K562 (cell line): ENCODE measurements at regions not wholly inside any gene's neighbourhood (a gene's known extent, or its start where the extent isn't known, plus 50 kb on each side); places are given as distances from the start of the nearest gene placed in this dataset.

Experiments
- ADNP ChIP-seq: fragments of 200-800 bp; sonication (Bioruptor generic); IDR thresholded peaks from 2 replicates; pipeline ENCODE4 v1.6.1; 2016; ENCODE audit warnings: missing genetic modification characterization, missing compliant biosample characterization
- AFF1 ChIP-seq, 2 experiments: fragments of 450-650 bp; IDR thresholded peaks; 2 replicates each; pipeline ENCODE4 v1.6.1; 2018; ENCODE audit warnings: mild to moderate bottlenecking in 2 of 2, low read depth in 1 of 2; ENCODE audit not compliant: partially characterized antibody in 2 of 2
- E2F3 ChIP-seq: fragments of 250-450 bp; sonication (Bioruptor Pico); IDR thresholded peaks from 2 replicates; pipeline ENCODE4 v1.4.0; 2020; ENCODE audit warnings: mild to moderate bottlenecking
- HDAC3 ChIP-seq: fragments of 450-650 bp; IDR thresholded peaks from 2 replicates; pipeline ENCODE4 v1.6.1; 2018; ENCODE audit warnings: borderline replicate concordance, mild to moderate bottlenecking, moderate library complexity; ENCODE audit not compliant: partially characterized antibody
- NEUROD1 ChIP-seq: fragments of 150-350 bp; IDR thresholded peaks from 2 replicates; pipeline ENCODE4 v1.6.1; 2014; ENCODE audit warnings: borderline replicate concordance, low read length, low read depth; ENCODE audit not compliant: partially characterized antibody
- RAD51 ChIP-seq: fragments of 450-650 bp; IDR thresholded peaks from 2 replicates; pipeline ENCODE4 v1.7.1; 2016; ENCODE audit warnings: low read depth, mild to moderate bottlenecking, borderline replicate concordance
- RBM15 ChIP-seq: fragments of 200-400 bp; formaldehyde crosslinking; IDR thresholded peaks from 2 replicates; pipeline ENCODE4 v1.6.1; 2018; ENCODE audit warnings: mild to moderate bottlenecking, low read length, moderate library complexity; ENCODE audit not compliant: insufficient read depth
- SOX6 ChIP-seq: fragments of 450-650 bp; IDR thresholded peaks from 2 replicates; pipeline ENCODE4 v1.6.1; 2014; ENCODE audit warnings: mild to moderate bottlenecking
- TRIM25 ChIP-seq: fragments of 450-650 bp; IDR thresholded peaks from 2 replicates; pipeline ENCODE4 v1.7.0; 2016; ENCODE audit warnings: borderline replicate concordance
- USF1 ChIP-seq: sonication (generic); formaldehyde crosslinking; IDR thresholded peaks from 2 replicates; pipeline ENCODE4 v1.9.0; 2022; ENCODE audit warnings: mild to moderate bottlenecking, missing genetic modification reagents
- XRCC4 ChIP-seq: IDR thresholded peaks from one replicate; pipeline ENCODE4 v1.6.1; 2011; ENCODE audit not compliant: insufficient read depth, insufficient read length; ENCODE audit errors: extremely low read depth
- ZNF407 ChIP-seq: fragments of 450-650 bp; IDR thresholded peaks from 2 replicates; pipeline ENCODE4 v1.6.1; 2016; ENCODE audit warnings: low read depth

- TF ChIP-seq TRIM25, result no peak
- TF ChIP-seq ZNF407, result no peak
- TF ChIP-seq E2F3 (CRISPR knock-in tag), result no peak
- no peak for TF ChIP-seq RAD51
- TF ChIP-seq XRCC4, result no peak
- TF ChIP-seq ADNP (tag), result no peak
- TF ChIP-seq USF1, result peak; percentile 46
- TF ChIP-seq NEUROD1, result no peak
- no peak for TF ChIP-seq AFF1 (IDR thresholded peaks at IDR 0.05; ENCODE audit: low read depth in 1 of 2, partially characterized antibody in 2 of 2)
- TF ChIP-seq SOX6, result no peak
- no peak for TF ChIP-seq RBM15
- no peak for TF ChIP-seq HDAC3
Measured at GRCh38 chr16:85523602-85524364, 89.3 kb upstream of the GSE1 start (continued).
